ENCODE measurements at regions not wholly inside any gene's neighbourhood (a gene's known extent, or its start where the extent isn't known, plus 50 kb on each side); places are given as distances from the start of the nearest gene placed in this dataset.
"Not testable (repeated sequence)": the region's sequence is repeated elsewhere in the genome, so short reads cannot be mapped to it uniquely, and the experiment has no call there.

DNA sequence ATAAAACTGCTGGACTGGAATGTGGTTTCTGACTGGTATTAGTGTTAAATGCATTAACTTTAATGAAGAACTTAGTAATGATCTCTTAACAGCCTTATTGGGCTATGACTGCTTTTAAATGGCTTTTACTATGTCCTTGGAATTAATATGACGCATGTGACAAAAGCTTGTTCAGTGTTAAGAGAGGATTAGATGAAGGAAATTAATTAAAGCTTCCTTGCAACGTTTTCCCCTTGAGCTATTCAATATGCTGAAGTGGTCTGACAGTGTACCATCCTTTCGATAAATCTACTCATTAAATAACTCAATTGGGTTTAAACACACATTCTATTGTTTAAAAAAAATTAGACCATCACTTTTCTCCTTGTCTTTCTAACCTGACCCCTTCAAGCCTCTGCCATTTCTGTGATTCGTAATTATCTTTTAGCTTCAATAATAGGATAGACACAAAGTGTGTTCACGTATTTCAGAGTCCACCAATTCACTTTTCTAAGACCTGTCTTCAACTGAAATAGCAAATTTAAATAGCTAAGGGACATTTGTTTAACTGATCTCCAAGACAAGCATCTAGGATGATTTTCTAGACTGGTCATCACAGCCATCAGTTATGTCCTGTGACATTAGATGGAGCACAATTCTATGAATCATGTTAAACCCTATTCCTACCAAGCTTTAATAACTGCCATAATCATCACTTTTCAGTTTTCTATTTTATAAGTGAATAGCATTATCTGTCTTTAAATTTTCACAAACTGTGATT, 1258.0 kb upstream of the CDH9 start:
- no peak overlapping the region for H3K4me3 ChIP-seq (ENCODE audit: low read length)
- TF ChIP-seq ZNF274 (IDR thresholded peaks at IDR 0.05; ENCODE audit: low read depth, low read length): no peak

DNA sequence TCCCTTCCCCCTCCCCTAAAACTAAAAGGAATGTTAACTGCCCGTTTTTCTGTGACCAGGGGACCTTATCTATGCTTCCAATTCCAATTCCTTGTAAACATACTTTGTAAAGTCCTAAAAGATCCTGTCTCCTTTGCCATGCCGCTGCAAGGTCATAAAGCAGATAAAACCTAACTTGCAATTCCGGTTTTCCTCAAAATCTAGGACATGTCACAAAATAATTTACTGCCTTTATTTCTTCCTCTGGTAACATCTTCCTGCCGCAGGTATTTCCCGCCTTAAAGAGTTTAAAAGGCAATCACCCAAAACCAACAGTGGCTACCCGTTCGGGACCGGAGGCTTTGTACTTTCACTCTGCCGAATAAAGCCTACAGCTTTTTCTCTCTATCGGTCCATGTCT, 1248.6 kb upstream of the CDH9 start:
- not testable (repeated sequence) for H3K4me3 ChIP-seq (ENCODE audit: low read length)

DNA sequence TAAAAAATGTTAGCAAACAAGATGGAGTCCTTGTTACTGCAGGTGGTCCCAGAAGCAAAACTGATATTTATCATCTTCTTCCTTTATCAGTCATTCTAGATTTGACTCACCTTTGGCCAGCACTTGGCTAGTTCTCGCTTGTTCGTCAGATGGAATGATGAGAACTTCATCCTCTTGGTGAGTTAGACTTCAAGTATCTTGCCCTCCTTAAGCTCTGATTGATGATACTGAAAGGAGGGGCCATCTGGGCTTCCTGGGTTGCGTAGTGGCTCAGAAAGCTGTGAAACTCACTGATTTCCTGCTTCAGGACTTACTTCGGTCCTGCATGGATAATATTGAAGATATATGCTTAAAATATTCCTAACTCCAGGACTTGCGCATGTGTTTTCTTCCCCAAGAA, 1248.2 kb upstream of the CDH9 start:
- TF ChIP-seq ZNF274 (IDR thresholded peaks at IDR 0.05; ENCODE audit: low read depth, low read length): no peak
- H3K4me3 ChIP-seq (ENCODE audit: low read length): no peak overlapping the region

DNA sequence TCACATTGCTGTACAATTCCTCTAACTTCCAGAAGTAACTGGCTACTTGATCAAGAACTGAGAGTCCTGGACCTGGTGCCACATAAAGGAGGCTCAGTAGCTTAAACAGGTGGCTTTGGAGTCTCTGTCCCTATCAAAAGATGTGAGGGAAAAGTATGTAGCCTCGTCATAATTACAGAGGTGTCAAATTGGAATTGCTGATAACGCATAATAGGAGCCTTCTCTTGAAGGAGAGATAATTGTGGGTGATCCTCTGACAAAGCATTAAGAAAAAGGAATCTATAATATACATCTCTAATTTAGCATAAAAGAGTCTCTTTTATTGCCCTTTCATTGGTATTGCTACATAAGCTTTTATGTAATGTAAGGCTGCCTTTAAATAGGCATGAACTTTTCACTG, 1246.4 kb upstream of the CDH9 start:
- H3K4me3 ChIP-seq (ENCODE audit: low read length): no peak overlapping the region
- TF ChIP-seq ZNF274 (IDR thresholded peaks at IDR 0.05; ENCODE audit: low read depth, low read length): no peak

DNA sequence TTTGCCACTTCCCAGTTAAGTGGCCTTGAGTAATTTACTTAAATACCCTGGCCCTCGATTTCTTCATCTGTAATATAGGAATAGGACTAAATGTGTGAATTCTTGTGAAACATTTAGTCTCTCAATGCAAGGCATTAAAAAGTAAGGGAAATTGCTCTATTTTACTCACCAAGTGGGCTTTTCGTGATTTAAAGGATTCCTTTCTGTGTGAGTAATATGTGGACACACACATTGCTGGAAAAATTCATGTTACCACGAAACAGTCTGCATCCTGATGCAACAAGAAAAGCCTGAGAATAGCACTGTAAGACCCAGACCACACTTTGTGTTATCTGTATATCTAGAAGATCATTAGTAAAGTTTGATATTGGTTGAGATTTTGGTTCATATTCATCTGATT, 1243.0 kb upstream of the CDH9 start:
- TF ChIP-seq ZNF274 (IDR thresholded peaks at IDR 0.05; ENCODE audit: low read depth, low read length): no peak
- no peak overlapping the region for H3K4me3 ChIP-seq (ENCODE audit: low read length)

DNA sequence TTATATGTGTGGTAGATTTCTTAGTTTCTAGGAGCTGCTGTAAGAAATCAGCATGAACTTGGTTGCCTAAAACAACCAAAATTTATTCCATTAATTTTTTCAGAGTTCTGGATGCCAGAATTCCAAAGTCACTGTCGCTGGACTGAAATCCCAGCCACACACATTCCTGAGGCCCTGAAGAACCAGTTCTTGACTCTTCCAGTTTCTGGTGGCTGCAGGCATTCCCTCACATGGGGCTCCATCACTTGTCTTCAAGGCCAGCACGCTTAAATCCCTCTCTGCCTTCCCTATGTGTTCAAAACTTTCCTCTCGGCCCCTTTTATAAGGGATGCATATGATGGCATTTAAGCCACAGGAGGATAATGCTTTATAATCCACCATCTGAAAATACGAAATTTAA, 1237.5 kb upstream of the CDH9 start:
- TF ChIP-seq ZNF274 (IDR thresholded peaks at IDR 0.05; ENCODE audit: low read depth, low read length): no peak
- H3K4me3 ChIP-seq (ENCODE audit: low read length): no peak overlapping the region

DNA sequence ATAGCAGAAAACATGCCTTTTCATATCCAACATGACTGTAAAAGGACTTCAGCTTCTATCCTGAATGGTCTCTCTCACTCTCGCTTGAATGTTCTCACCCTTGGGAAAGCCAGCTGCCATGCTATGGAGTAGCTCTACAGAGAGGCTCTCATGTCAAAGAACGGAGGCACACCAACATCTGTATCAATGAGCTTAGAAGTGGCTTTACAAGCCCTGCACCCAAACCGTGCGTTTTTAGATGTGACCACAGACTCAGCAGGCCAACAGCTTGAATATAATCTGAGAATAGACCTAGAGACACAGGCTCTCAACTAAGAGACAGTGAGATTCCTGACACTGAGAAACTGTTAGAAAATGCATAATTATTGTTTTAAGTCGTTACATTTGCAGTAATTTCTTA, 1231.6 kb upstream of the CDH9 start:
- no peak overlapping the region for H3K4me3 ChIP-seq (ENCODE audit: low read length)
- TF ChIP-seq ZNF274 (IDR thresholded peaks at IDR 0.05; ENCODE audit: low read depth, low read length): no peak

DNA sequence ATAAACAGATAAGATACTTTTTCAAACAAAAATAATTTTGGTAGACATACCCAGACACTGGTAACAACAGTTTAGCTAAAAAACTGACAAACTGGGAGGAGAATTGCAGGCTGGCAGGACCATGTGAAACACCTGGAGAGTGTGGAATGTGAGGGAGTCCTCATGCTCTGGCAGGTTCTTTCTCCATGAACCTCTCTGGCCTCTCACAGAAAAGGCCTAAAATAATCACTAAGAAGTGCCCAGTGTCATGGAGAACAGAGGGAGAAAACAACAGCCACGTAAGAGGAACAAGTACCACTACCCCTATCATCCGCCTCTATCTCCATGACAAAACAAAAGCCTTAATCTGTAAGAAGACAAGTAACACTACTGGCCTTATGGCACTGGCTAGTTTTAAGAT, 1227.5 kb upstream of the CDH9 start:
- H3K4me3 ChIP-seq (ENCODE audit: low read length): no peak overlapping the region
- no peak for TF ChIP-seq ZNF274 (IDR thresholded peaks at IDR 0.05; ENCODE audit: low read depth, low read length)

DNA sequence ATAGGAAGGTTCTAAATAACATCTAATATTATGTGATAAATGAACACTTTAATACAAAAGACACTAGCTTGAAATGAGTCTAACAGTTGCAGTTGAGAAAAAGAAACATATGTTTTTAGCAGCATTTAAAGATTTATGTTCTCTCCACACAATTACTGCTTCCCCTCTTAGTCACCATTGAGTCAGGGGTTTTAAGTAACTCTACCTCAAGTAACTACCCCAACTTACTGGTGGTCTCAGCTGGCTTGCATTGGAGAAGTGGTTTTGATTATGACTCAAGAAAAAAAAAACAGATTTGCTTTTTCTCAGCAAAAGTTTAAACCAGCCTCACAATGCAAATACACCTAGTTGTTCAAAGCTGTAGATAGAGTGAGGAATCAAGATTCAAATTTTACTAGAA, 1216.5 kb upstream of the CDH9 start:
- TF ChIP-seq ZNF274 (IDR thresholded peaks at IDR 0.05; ENCODE audit: low read depth, low read length): no peak
- no peak overlapping the region for H3K4me3 ChIP-seq (ENCODE audit: low read length)

DNA sequence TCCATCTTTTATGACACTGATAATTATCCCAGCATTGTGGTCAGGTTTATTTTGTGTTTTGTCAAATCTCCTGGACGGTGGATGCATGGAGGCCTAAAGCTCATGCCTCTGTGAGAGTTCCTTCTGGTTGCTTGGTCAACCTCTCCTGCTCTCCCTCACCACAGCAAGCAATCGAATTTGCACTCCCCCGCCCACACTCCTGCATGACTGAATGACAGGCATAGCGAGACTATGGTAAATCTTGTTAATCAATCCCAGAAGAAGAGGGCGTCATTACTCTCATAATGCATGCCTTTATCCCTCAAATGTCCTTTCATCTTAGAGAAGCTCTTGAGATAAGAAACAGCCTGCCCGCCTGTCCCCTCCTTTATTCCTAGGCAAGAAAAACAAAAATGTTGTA, 1215.0 kb upstream of the CDH9 start:
- no peak for TF ChIP-seq ZNF274 (IDR thresholded peaks at IDR 0.05; ENCODE audit: low read depth, low read length)
- H3K4me3 ChIP-seq (ENCODE audit: low read length): no peak overlapping the region

DNA sequence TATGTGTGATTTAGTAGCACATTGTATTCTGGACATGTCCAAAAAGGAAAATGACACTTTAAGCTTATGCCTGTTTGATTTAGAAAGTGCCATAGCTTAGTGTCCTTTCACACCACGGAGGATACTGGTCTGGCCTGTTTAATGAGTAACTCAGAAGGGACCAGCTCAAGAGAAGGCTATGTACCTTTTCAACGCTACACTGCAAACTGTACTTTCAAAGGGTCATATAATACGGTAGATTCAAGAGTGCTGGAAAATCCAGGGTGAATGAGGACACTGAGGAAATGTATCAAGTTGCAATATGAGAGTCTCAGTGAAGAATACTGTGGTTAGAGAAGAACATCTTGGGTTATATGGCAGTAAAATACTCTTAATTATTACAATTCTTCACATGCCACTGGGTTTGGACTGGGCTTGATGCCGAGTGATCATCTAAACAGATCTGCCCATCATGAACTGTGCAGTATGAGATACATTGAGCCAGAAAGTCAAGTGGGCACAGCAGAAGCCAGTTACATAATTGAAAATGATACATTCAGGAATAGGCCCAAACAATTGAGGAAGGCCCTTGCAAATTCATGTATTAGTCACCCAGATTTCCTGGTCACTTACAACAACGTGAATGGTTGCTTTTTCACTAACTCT, 1211.5 kb upstream of the CDH9 start:
- H3K4me3 ChIP-seq (ENCODE audit: low read length): no peak overlapping the region
- TF ChIP-seq ZNF274 (IDR thresholded peaks at IDR 0.05; ENCODE audit: low read depth, low read length): no peak

DNA sequence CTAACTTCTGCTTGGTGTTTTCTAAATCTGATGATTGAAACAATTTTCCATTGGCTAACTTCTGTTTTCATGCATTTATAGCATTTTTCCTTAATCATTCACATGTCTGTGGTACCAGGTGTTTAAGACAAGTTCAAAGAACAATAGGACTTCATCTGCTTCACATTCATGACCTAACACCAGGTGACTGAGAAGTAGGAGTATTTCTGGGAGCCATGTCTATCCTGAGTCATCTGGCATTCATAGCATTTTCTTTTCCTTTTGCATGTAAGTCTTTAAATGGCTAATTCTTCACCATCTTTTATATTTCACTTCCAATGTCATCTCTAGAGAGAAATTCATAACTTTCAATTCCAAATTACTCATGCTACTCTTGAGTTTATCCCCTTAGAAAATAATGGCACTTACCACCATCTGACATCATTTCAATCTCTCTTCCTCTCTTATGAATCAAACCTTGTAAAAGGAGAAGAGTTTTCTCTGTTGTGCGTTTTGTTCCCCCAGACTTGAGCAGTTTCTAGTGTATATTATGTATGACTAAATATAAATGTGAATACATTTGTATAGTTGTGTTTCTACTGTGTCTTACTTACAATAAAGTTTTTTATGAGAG, 1196.1 kb upstream of the CDH9 start:
- TF ChIP-seq ZNF274 (IDR thresholded peaks at IDR 0.05; ENCODE audit: low read depth, low read length): no peak
- H3K4me3 ChIP-seq (ENCODE audit: low read length): no peak overlapping the region

DNA sequence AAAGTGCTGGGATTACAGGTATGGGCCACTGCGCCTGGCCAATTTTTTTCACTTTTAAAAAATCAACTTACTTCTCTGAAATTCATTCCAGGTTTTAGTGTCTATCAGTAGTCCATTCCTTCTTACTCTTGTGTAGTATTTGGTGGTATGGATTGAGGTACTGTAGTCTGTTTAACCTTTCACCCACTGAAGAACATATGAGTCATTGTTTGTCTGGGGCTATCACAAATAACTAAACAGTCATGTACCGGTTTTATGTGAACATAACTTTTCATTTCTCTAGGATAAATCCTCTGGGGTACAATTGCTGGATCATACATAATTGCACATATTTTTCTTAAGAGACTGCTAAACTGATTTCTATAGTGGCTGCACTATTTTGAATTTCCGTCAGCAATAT, 1188.0 kb upstream of the CDH9 start:
- H3K4me3 ChIP-seq (ENCODE audit: low read length): no peak overlapping the region
- TF ChIP-seq ZNF274 (IDR thresholded peaks at IDR 0.05; ENCODE audit: low read depth, low read length): no peak

DNA sequence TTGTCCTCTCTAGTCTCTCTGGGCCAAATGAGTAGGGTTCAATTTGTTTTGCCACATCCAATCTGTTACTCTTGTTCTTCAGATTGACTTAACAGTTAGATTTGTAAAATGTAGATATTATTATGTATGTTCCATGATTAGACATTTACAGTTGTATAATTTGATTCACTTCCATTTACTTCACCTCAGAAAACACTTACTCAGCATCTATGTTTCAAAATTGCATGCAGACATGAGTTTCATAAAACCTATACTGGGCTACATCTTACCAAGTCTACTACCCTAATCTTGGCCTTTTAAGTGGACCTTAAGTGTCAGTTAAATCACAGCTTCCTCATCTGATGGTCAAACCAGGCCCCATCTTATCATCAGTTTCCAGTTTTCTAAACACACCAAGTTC, 1181.2 kb upstream of the CDH9 start:
- TF ChIP-seq ZNF274 (IDR thresholded peaks at IDR 0.05; ENCODE audit: low read depth, low read length): no peak
- H3K4me3 ChIP-seq (ENCODE audit: low read length): no peak overlapping the region

DNA sequence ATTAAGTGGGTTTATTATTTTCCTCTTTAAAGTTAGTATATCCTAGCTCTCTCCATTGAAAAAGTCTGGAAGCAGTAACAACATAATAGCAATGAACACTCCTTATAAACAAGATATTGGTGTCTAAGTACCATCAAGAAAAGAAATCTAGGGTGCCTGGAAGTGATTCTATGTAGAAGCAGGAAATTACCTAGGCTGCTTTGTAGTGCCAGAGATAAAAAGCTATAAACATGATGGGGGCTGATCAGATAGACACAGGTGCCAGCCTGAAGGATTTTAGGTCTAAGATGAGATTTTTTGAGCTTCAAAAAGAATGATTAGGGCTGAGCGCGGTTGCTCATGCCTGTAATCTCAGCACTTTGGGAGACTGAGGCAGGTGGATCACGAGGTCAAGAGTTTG, 1179.3 kb upstream of the CDH9 start:
- TF ChIP-seq ZNF274 (IDR thresholded peaks at IDR 0.05; ENCODE audit: low read depth, low read length): no peak
- no peak overlapping the region for H3K4me3 ChIP-seq (ENCODE audit: low read length)
